ENCODE measurements at regions not wholly inside any gene's neighbourhood (a gene's known extent, or its start where the extent isn't known, plus 50 kb on each side); places are given as distances from the start of the nearest gene placed in this dataset.

- H3K9ac ChIP-seq = no peak overlapping the region
- H3K79me2 ChIP-seq (ENCODE audit: insufficient read depth, low read depth) = no peaks in the 10 kb centered on the region
- TF ChIP-seq CTCF (conservative IDR thresholded peaks at IDR 0.05; ENCODE audit: low read depth, low read length) = no peak
- no peaks in the 10 kb centered on the region for H3K27me3 ChIP-seq (ENCODE audit: insufficient read depth, low read depth)
- H4K20me1 ChIP-seq (ENCODE audit: insufficient read depth) = no peaks in the 10 kb centered on the region
- no peaks in the 10 kb centered on the region for H3K4me1 ChIP-seq (ENCODE audit: low read depth, poor library complexity, severe bottlenecking)
- no peaks in the 10 kb centered on the region for H3K36me3 ChIP-seq (ENCODE audit: insufficient read depth)
- no peak overlapping the region for H3K27ac ChIP-seq
- H2AFZ ChIP-seq (ENCODE audit: low read depth) = no peak overlapping the region
- H3K4me2 ChIP-seq = no peak overlapping the region
- no peak overlapping the region for H3K4me3 ChIP-seq (IDR thresholded peaks at IDR 0.05; ENCODE audit: insufficient read depth, low read depth, low read length)
Measured at GRCh38 chr14:83151571-83151970, 1617.9 kb upstream of the SEL1L start.

GRCh38 chr14:83153081-83153480 lies 1619.4 kb upstream of the SEL1L start:
- H4K20me1 ChIP-seq (ENCODE audit: insufficient read depth) = no peaks in the 10 kb centered on the region
- no peak overlapping the region for H2AFZ ChIP-seq (ENCODE audit: low read depth)
- TF ChIP-seq CTCF (conservative IDR thresholded peaks at IDR 0.05; ENCODE audit: low read depth, low read length) = no peak
- H3K27ac ChIP-seq = no peak overlapping the region
- no peaks in the 10 kb centered on the region for H3K4me1 ChIP-seq (ENCODE audit: low read depth, poor library complexity, severe bottlenecking)
- no peak overlapping the region for H3K4me3 ChIP-seq (IDR thresholded peaks at IDR 0.05; ENCODE audit: insufficient read depth, low read depth, low read length)
- H3K4me2 ChIP-seq = no peak overlapping the region
- H3K36me3 ChIP-seq (ENCODE audit: insufficient read depth) = no peaks in the 10 kb centered on the region
- no peaks in the 10 kb centered on the region for H3K27me3 ChIP-seq (ENCODE audit: insufficient read depth, low read depth)
- no peak overlapping the region for H3K9ac ChIP-seq
- no peaks in the 10 kb centered on the region for H3K79me2 ChIP-seq (ENCODE audit: insufficient read depth, low read depth)

- no peak overlapping the region for H3K9ac ChIP-seq
- no peaks in the 10 kb centered on the region for H3K27me3 ChIP-seq (ENCODE audit: insufficient read depth, low read depth)
- no peaks in the 10 kb centered on the region for H3K79me2 ChIP-seq (ENCODE audit: insufficient read depth, low read depth)
- H3K4me1 ChIP-seq (ENCODE audit: low read depth, poor library complexity, severe bottlenecking) = no peaks in the 10 kb centered on the region
- no peak overlapping the region for H2AFZ ChIP-seq (ENCODE audit: low read depth)
- H3K36me3 ChIP-seq (ENCODE audit: insufficient read depth) = no peaks in the 10 kb centered on the region
- H4K20me1 ChIP-seq (ENCODE audit: insufficient read depth) = no peaks in the 10 kb centered on the region
- no peak overlapping the region for H3K4me2 ChIP-seq
- no peak overlapping the region for H3K27ac ChIP-seq
- no peak overlapping the region for H3K4me3 ChIP-seq (IDR thresholded peaks at IDR 0.05; ENCODE audit: insufficient read depth, low read depth, low read length)
- TF ChIP-seq CTCF (conservative IDR thresholded peaks at IDR 0.05; ENCODE audit: low read depth, low read length) = no peak
Measured at GRCh38 chr14:83162361-83162929, 1628.8 kb upstream of the SEL1L start.

GRCh38 chr14:83163016-83163415 lies 1629.4 kb upstream of the SEL1L start:
- no peak overlapping the region for H3K9ac ChIP-seq
- H3K4me2 ChIP-seq = no peak overlapping the region
- no peak overlapping the region for H3K4me3 ChIP-seq (IDR thresholded peaks at IDR 0.05; ENCODE audit: insufficient read depth, low read depth, low read length)
- TF ChIP-seq CTCF (conservative IDR thresholded peaks at IDR 0.05; ENCODE audit: low read depth, low read length) = no peak
- no peak overlapping the region for H2AFZ ChIP-seq (ENCODE audit: low read depth)
- H3K36me3 ChIP-seq (ENCODE audit: insufficient read depth) = no peaks in the 10 kb centered on the region
- H3K4me1 ChIP-seq (ENCODE audit: low read depth, poor library complexity, severe bottlenecking) = no peaks in the 10 kb centered on the region
- no peaks in the 10 kb centered on the region for H3K79me2 ChIP-seq (ENCODE audit: insufficient read depth, low read depth)
- H3K27me3 ChIP-seq (ENCODE audit: insufficient read depth, low read depth) = no peaks in the 10 kb centered on the region
- no peak overlapping the region for H3K27ac ChIP-seq
- H4K20me1 ChIP-seq (ENCODE audit: insufficient read depth) = no peaks in the 10 kb centered on the region
